ENCODE measurements at regions not wholly inside any gene's neighbourhood (a gene's known extent, or its start where the extent isn't known, plus 50 kb on each side); places are given as distances from the start of the nearest gene placed in this dataset.

DNA sequence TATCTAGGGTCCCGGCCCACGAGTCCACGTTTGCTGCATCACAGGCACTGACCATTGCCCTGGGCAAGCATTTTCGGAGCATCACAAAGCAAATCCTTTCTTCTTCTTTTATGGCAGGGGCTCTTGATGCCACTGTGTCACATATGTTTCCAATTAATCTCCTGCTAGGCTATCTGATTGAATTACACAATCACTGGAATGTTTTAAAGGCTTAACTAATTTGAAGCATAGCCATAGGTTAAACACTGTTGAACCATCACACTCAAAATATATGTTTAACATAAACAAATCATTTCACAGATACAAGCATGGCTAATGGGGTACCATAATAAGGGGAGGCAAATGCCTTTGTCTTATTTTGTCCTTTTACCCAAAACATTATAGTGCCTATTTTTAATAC lies 338.3 kb downstream of the POU4F1 start:
- no peaks in the 10 kb centered on the region for H3K36me3 ChIP-seq (replicated peaks; ENCODE audit: low read depth, low read length)

DNA sequence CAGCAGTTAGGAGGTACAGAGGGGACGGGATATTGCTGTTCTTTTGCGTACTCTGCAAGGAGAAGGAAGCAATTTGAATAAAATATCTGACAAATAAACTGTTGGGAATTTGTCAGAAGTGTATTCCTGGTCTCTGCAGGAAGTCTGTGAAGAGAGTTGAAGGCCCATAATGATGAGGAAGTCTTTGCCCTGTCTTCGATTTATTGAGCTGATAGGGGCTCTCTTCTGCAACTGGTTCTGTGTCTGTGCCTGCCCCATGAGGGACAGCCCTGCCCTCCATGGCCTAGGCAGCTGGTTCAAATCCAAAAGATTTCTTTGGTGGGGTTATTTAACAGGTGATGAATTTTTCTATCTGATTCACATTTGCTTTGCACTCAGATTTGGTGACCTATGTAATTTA lies 339.7 kb upstream of the EDNRB start:
- Histone ChIP-seq H3K79me2 (ENCODE audit: low read length) (no peaks in the 10 kb centered on the region), H3K36me3 (replicated peaks; ENCODE audit: low read depth, low read length) (no peaks in the 10 kb centered on the region), H3K9ac (ENCODE audit: low read length) (no peak overlapping the region), H3K4me3 (ENCODE audit: low read length) (no peak overlapping the region), H3K27ac (ENCODE audit: low read length) (no peak overlapping the region), H3K4me2 (ENCODE audit: low read length) (no peak overlapping the region), H2AFZ (ENCODE audit: low read depth, low read length) (no peak overlapping the region), H4K20me1 (ENCODE audit: insufficient read depth, low read length) (no peaks in the 10 kb centered on the region), H3K27me3 (ENCODE audit: low read depth, low read length) (no peaks in the 10 kb centered on the region), H3K4me1 (ENCODE audit: low read length) (no peaks in the 10 kb centered on the region), H3K9me3 (ENCODE audit: insufficient read depth, low read length) (no peaks in the 10 kb centered on the region)
- TF ChIP-seq, protein P1, sequence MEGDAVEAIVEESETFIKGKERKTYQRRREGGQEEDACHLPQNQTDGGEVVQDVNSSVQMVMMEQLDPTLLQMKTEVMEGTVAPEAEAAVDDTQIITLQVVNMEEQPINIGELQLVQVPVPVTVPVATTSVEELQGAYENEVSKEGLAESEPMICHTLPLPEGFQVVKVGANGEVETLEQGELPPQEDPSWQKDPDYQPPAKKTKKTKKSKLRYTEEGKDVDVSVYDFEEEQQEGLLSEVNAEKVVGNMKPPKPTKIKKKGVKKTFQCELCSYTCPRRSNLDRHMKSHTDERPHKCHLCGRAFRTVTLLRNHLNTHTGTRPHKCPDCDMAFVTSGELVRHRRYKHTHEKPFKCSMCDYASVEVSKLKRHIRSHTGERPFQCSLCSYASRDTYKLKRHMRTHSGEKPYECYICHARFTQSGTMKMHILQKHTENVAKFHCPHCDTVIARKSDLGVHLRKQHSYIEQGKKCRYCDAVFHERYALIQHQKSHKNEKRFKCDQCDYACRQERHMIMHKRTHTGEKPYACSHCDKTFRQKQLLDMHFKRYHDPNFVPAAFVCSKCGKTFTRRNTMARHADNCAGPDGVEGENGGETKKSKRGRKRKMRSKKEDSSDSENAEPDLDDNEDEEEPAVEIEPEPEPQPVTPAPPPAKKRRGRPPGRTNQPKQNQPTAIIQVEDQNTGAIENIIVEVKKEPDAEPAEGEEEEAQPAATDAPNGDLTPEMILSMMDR (IDR thresholded peaks at IDR 0.05; ENCODE audit: low read depth, low read length) = no peak
- no peak for TF ChIP-seq EZH2phosphoT487 (IDR thresholded peaks at IDR 0.05; ENCODE audit: low read depth)

More for the DNA sequence above, 338.3 kb downstream of the POU4F1 start:
- Histone ChIP-seq H4K20me1 (ENCODE audit: insufficient read depth, low read length) (no peaks in the 10 kb centered on the region), H3K79me2 (ENCODE audit: low read length) (no peaks in the 10 kb centered on the region), H3K9me3 (ENCODE audit: insufficient read depth, low read length) (no peaks in the 10 kb centered on the region), H3K4me1 (ENCODE audit: low read length) (no peaks in the 10 kb centered on the region), H2AFZ (ENCODE audit: low read depth, low read length) (no peak overlapping the region), H3K4me3 (ENCODE audit: low read length) (no peak overlapping the region), H3K4me2 (ENCODE audit: low read length) (no peak overlapping the region), H3K27me3 (ENCODE audit: low read depth, low read length) (no peaks in the 10 kb centered on the region), H3K9ac (ENCODE audit: low read length) (no peak overlapping the region), H3K27ac (ENCODE audit: low read length) (no peak overlapping the region)
- TF ChIP-seq EZH2phosphoT487 (IDR thresholded peaks at IDR 0.05; ENCODE audit: low read depth) = no peak
- TF ChIP-seq, protein P1 (IDR thresholded peaks at IDR 0.05; ENCODE audit: low read depth, low read length) = no peak

DNA sequence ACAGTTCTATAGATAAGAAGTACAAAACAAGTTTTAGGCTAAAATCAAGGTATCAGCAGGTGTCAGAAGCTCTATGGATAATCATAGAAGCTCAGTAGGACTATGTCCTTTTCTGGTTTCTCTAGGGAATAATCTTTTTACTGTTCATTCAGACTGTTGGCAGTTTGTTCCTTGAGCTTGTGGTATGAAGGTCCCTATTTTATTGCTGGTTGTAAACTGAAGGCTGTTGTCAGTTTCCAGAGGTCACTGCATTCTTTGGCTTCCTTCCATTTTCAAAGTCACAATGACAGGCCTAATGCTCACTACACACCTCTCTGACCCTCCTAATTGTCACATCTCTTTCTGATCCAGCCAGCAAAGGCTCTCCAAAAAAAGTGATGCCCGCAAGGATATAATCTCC lies 337.9 kb upstream of the EDNRB start:
- Histone ChIP-seq H4K20me1 (ENCODE audit: insufficient read depth, low read length) (no peaks in the 10 kb centered on the region), H3K79me2 (ENCODE audit: low read length) (no peaks in the 10 kb centered on the region), H3K9ac (ENCODE audit: low read length) (no peak overlapping the region), H3K4me1 (ENCODE audit: low read length) (no peaks in the 10 kb centered on the region), H3K27me3 (ENCODE audit: low read depth, low read length) (no peaks in the 10 kb centered on the region), H3K4me2 (ENCODE audit: low read length) (no peak overlapping the region), H3K9me3 (ENCODE audit: insufficient read depth, low read length) (no peaks in the 10 kb centered on the region), H3K4me3 (ENCODE audit: low read length) (no peak overlapping the region), H3K27ac (ENCODE audit: low read length) (no peak overlapping the region), H3K36me3 (replicated peaks; ENCODE audit: low read depth, low read length) (no peaks in the 10 kb centered on the region), H2AFZ (ENCODE audit: low read depth, low read length) (no peak overlapping the region)
- no peak for TF ChIP-seq EZH2phosphoT487 (IDR thresholded peaks at IDR 0.05; ENCODE audit: low read depth)
- TF ChIP-seq, protein P1 (IDR thresholded peaks at IDR 0.05; ENCODE audit: low read depth, low read length) = no peak

DNA sequence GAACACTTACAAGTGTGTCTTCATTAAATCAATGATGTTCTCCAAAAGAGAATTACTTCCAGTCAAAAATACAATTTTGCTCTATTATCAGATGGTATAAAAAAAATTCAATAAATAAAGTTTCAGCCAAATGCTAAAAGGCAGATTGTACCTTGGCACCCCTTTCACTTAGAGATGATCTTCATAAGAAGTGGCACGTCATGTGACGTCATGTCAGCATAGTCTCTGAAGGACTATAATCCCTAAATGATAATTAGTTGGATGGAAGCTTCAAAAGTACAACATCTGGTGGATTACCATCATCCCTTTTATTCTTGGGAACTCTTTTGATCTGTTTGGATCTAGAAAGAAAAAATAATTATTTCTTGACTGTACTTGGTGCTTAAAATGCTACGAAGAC lies 335.5 kb upstream of the EDNRB start:
- no peak overlapping the region for H3K27ac ChIP-seq (ENCODE audit: low read length)

More for the DNA sequence above, 335.5 kb upstream of the EDNRB start:
- H3K4me2 ChIP-seq (ENCODE audit: low read length) = no peak overlapping the region
- no peaks in the 10 kb centered on the region for H3K9me3 ChIP-seq (ENCODE audit: insufficient read depth, low read length)
- no peak overlapping the region for H3K4me3 ChIP-seq (ENCODE audit: low read length)
- H2AFZ ChIP-seq (ENCODE audit: low read depth, low read length) = no peak overlapping the region
- no peaks in the 10 kb centered on the region for H3K36me3 ChIP-seq (replicated peaks; ENCODE audit: low read depth, low read length)
- H3K79me2 ChIP-seq (ENCODE audit: low read length) = no peaks in the 10 kb centered on the region
- H3K27me3 ChIP-seq (ENCODE audit: low read depth, low read length) = no peaks in the 10 kb centered on the region
- H4K20me1 ChIP-seq (ENCODE audit: insufficient read depth, low read length) = no peaks in the 10 kb centered on the region
- no peaks in the 10 kb centered on the region for H3K4me1 ChIP-seq (ENCODE audit: low read length)
- H3K9ac ChIP-seq (ENCODE audit: low read length) = no peak overlapping the region
- TF ChIP-seq, protein P1 (IDR thresholded peaks at IDR 0.05; ENCODE audit: low read depth, low read length) = no peak
- TF ChIP-seq EZH2phosphoT487 (IDR thresholded peaks at IDR 0.05; ENCODE audit: low read depth) = no peak
